ENCODE measurements at regions not wholly inside any gene's neighbourhood (a gene's known extent, or its start where the extent isn't known, plus 50 kb on each side); places are given as distances from the start of the nearest gene placed in this dataset.

GRCh38 chr17:69874175-69874670 lies 200.8 kb upstream of the KCNJ16 start:
- H3K36me3 ChIP-seq, result no peaks in the 10 kb centered on the region
- no peak for TF ChIP-seq Cebpa-rat (IDR thresholded peaks at IDR 0.05)
- H3K4me2 ChIP-seq, result no peak overlapping the region
- no peaks in the 10 kb centered on the region for H3K4me1 ChIP-seq
- H3K27me3 ChIP-seq, result no peaks in the 10 kb centered on the region
- H3K9ac ChIP-seq, result no peak overlapping the region
- H3K4me3 ChIP-seq, result no peak overlapping the region
- no peaks in the 10 kb centered on the region for H4K20me1 ChIP-seq
- peaks cover 4% of the 10 kb centered on the region; the same call in 1 of the 2 replicates for H3K9me3 ChIP-seq
- no peak overlapping the region for H3K27ac ChIP-seq

- Histone ChIP-seq H3K9me3 (peaks cover 4% of the 10 kb centered on the region; the same call in 1 of the 2 replicates), H3K27me3 (no peaks in the 10 kb centered on the region), H3K4me3 (no peak overlapping the region), H3K4me2 (no peak overlapping the region), H3K27ac (no peak overlapping the region), H3K9ac (no peak overlapping the region), H3K4me1 (no peaks in the 10 kb centered on the region), H4K20me1 (no peaks in the 10 kb centered on the region), H3K36me3 (no peaks in the 10 kb centered on the region)
- TF ChIP-seq Cebpa-rat (IDR thresholded peaks at IDR 0.05), result no peak
Measured at GRCh38 chr17:69876757-69877156, 198.3 kb upstream of the KCNJ16 start.

- H4K20me1 ChIP-seq, result no peaks in the 10 kb centered on the region
- no peak overlapping the region for H3K9ac ChIP-seq
- no peaks in the 10 kb centered on the region for H3K36me3 ChIP-seq
- no peak overlapping the region for H3K27ac ChIP-seq
- H3K4me1 ChIP-seq, result no peaks in the 10 kb centered on the region
- no peak overlapping the region for H3K4me3 ChIP-seq
- peaks cover 4% of the 10 kb centered on the region; the same call in 1 of the 2 replicates for H3K9me3 ChIP-seq
- no peaks in the 10 kb centered on the region for H3K27me3 ChIP-seq
- no peak for TF ChIP-seq Cebpa-rat (IDR thresholded peaks at IDR 0.05)
- no peak overlapping the region for H3K4me2 ChIP-seq
Measured at GRCh38 chr17:69878661-69879060, 196.4 kb upstream of the KCNJ16 start.

- Histone ChIP-seq H3K4me2 (no peak overlapping the region), H3K27me3 (no peaks in the 10 kb centered on the region), H3K9me3 (no peaks in the 10 kb centered on the region), H4K20me1 (no peaks in the 10 kb centered on the region), H3K9ac (no peak overlapping the region), H3K4me1 (no peaks in the 10 kb centered on the region), H3K27ac (no peak overlapping the region), H3K4me3 (no peak overlapping the region), H3K36me3 (no peaks in the 10 kb centered on the region)
- TF ChIP-seq Cebpa-rat (IDR thresholded peaks at IDR 0.05), result no peak
Measured at GRCh38 chr17:69879576-69879975, 195.4 kb upstream of the KCNJ16 start.

- H3K27ac ChIP-seq, result no peak overlapping the region
- H3K27me3 ChIP-seq, result no peaks in the 10 kb centered on the region
- no peaks in the 10 kb centered on the region for H3K9me3 ChIP-seq
- no peak for TF ChIP-seq Cebpa-rat (IDR thresholded peaks at IDR 0.05)
- no peak overlapping the region for H3K4me2 ChIP-seq
- H3K9ac ChIP-seq, result no peak overlapping the region
- H3K4me1 ChIP-seq, result no peaks in the 10 kb centered on the region
- H3K36me3 ChIP-seq, result no peaks in the 10 kb centered on the region
- no peak overlapping the region for H3K4me3 ChIP-seq
- H4K20me1 ChIP-seq, result no peaks in the 10 kb centered on the region
Measured at GRCh38 chr17:69880591-69881112, 194.4 kb upstream of the KCNJ16 start.

GRCh38 chr17:69882281-69882680 lies 192.7 kb upstream of the KCNJ16 start:
- TF ChIP-seq Cebpa-rat (IDR thresholded peaks at IDR 0.05), result no peak
- no peak overlapping the region for H3K27ac ChIP-seq
- no peak overlapping the region for H3K4me2 ChIP-seq
- no peaks in the 10 kb centered on the region for H4K20me1 ChIP-seq
- no peaks in the 10 kb centered on the region for H3K9me3 ChIP-seq
- no peaks in the 10 kb centered on the region for H3K4me1 ChIP-seq
- no peaks in the 10 kb centered on the region for H3K36me3 ChIP-seq
- H3K9ac ChIP-seq, result no peak overlapping the region
- no peak overlapping the region for H3K4me3 ChIP-seq
- H3K27me3 ChIP-seq, result no peaks in the 10 kb centered on the region

- no peak overlapping the region for H3K4me2 ChIP-seq
- no peaks in the 10 kb centered on the region for H4K20me1 ChIP-seq
- H3K9me3 ChIP-seq, result no peaks in the 10 kb centered on the region
- no peak overlapping the region for H3K4me3 ChIP-seq
- no peaks in the 10 kb centered on the region for H3K36me3 ChIP-seq
- no peaks in the 10 kb centered on the region for H3K4me1 ChIP-seq
- no peak for TF ChIP-seq Cebpa-rat (IDR thresholded peaks at IDR 0.05)
- no peak overlapping the region for H3K9ac ChIP-seq
- no peaks in the 10 kb centered on the region for H3K27me3 ChIP-seq
- H3K27ac ChIP-seq, result no peak overlapping the region
Measured at GRCh38 chr17:69883120-69883519, 191.9 kb upstream of the KCNJ16 start.

GRCh38 chr17:69884356-69884755 lies 190.7 kb upstream of the KCNJ16 start:
- H3K4me2 ChIP-seq, result no peak overlapping the region
- TF ChIP-seq Cebpa-rat (IDR thresholded peaks at IDR 0.05), result no peak

GRCh38 chr17:69884846-69885245 lies 190.2 kb upstream of the KCNJ16 start:
- no peaks in the 10 kb centered on the region for H3K4me1 ChIP-seq
- no peak overlapping the region for H3K4me2 ChIP-seq
- no peak overlapping the region for H3K4me3 ChIP-seq
- TF ChIP-seq Cebpa-rat (IDR thresholded peaks at IDR 0.05), result no peak
- no peaks in the 10 kb centered on the region for H4K20me1 ChIP-seq
- H3K27me3 ChIP-seq, result no peaks in the 10 kb centered on the region
- no peak overlapping the region for H3K9ac ChIP-seq
- H3K27ac ChIP-seq, result no peak overlapping the region
- H3K9me3 ChIP-seq, result no peaks in the 10 kb centered on the region
- no peaks in the 10 kb centered on the region for H3K36me3 ChIP-seq

More at GRCh38 chr17:69884356-69884755, 190.7 kb upstream of the KCNJ16 start:
- H3K27ac ChIP-seq, result no peak overlapping the region
- H3K36me3 ChIP-seq, result no peaks in the 10 kb centered on the region
- no peak overlapping the region for H3K4me3 ChIP-seq
- no peaks in the 10 kb centered on the region for H3K9me3 ChIP-seq
- no peaks in the 10 kb centered on the region for H3K4me1 ChIP-seq
- no peaks in the 10 kb centered on the region for H3K27me3 ChIP-seq
- no peak overlapping the region for H3K9ac ChIP-seq
- no peaks in the 10 kb centered on the region for H4K20me1 ChIP-seq

GRCh38 chr17:69898601-69899000 lies 176.4 kb upstream of the KCNJ16 start:
- H3K9ac ChIP-seq, result no peak overlapping the region
- no peaks in the 10 kb centered on the region for H4K20me1 ChIP-seq
- H3K27ac ChIP-seq, result no peak overlapping the region
- H3K36me3 ChIP-seq, result no peaks in the 10 kb centered on the region
- no peak overlapping the region for H3K4me2 ChIP-seq
- no peak for TF ChIP-seq Cebpa-rat (IDR thresholded peaks at IDR 0.05)
- no peaks in the 10 kb centered on the region for H3K9me3 ChIP-seq
- no peaks in the 10 kb centered on the region for H3K4me1 ChIP-seq
- no peak overlapping the region for H3K4me3 ChIP-seq
- H3K27me3 ChIP-seq, result no peaks in the 10 kb centered on the region

- H3K4me2 ChIP-seq, result no peak overlapping the region
- H3K9ac ChIP-seq, result no peak overlapping the region
Measured at GRCh38 chr17:69900101-69900500, 174.9 kb upstream of the KCNJ16 start.

More at GRCh38 chr17:69900101-69900500, 174.9 kb upstream of the KCNJ16 start:
- H3K9me3 ChIP-seq, result no peaks in the 10 kb centered on the region
- no peaks in the 10 kb centered on the region for H3K36me3 ChIP-seq
- no peaks in the 10 kb centered on the region for H3K4me1 ChIP-seq
- no peaks in the 10 kb centered on the region for H3K27me3 ChIP-seq
- H3K4me3 ChIP-seq, result no peak overlapping the region
- no peaks in the 10 kb centered on the region for H4K20me1 ChIP-seq
- no peak overlapping the region for H3K27ac ChIP-seq
- no peak for TF ChIP-seq Cebpa-rat (IDR thresholded peaks at IDR 0.05)
